ENCODE measurements at regions not wholly inside any gene's neighbourhood (a gene's known extent, or its start where the extent isn't known, plus 50 kb on each side); places are given as distances from the start of the nearest gene placed in this dataset.
"Not testable (repeated sequence)": the region's sequence is repeated elsewhere in the genome, so short reads cannot be mapped to it uniquely, and the experiment has no call there.

- Histone ChIP-seq H3K4me1 (no peaks in the 10 kb centered on the region), H3K27ac (no peak overlapping the region), H3K4me3 (no peak overlapping the region), H3K27me3 (no peaks in the 10 kb centered on the region), H3K36me3 (no peaks in the 10 kb centered on the region), H3K9me3 (no peaks in the 10 kb centered on the region)
- no peak for TF ChIP-seq POLR2AphosphoS5 (IDR thresholded peaks at IDR 0.05; ENCODE audit: insufficient read depth in 1 of 2, low read depth in 1 of 2)
- TF ChIP-seq POLR2A (IDR thresholded peaks at IDR 0.05), result no peak
- no peak for TF ChIP-seq CTCF (IDR thresholded peaks at IDR 0.05)
- intact Hi-C loops (cut with DNase I), result no loop called here
- no peak for DNase-seq (ENCODE audit: extremely low spot score in 2 of 2)
Observed at GRCh38 chr7:109460296-109460695, 890.6 kb downstream of the DNAJB9 start.

- TF ChIP-seq CTCF (IDR thresholded peaks at IDR 0.05), result no peak
- Histone ChIP-seq H3K9me3 (no peaks in the 10 kb centered on the region), H3K4me1 (no peaks in the 10 kb centered on the region), H3K27ac (no peak overlapping the region), H3K4me3 (no peak overlapping the region), H3K27me3 (no peaks in the 10 kb centered on the region), H3K36me3 (no peaks in the 10 kb centered on the region)
- intact Hi-C loops (cut with DNase I), result no loop called here
- no peak for DNase-seq (ENCODE audit: extremely low spot score in 2 of 2)
Observed at GRCh38 chr7:109462171-109462570, 892.5 kb downstream of the DNAJB9 start.

DNA sequence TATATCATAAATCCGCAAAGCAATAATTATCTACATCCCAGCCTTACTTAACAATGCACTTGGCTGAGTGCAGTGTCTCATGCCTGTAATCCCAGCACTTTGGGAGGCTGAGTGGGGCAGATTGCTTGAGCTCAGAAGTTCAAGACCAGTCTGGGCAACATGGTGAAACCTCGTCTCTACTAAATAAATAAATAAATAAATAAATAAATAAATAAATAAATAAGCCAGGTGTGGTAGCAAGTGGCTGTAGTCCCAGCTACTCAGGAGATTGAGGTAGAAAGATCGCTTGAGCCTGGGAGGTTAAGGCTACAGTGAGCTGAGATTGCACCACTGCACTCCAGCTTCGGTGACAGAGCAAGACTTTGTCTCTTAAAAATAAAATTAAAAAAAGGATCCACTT is 898.1 kb downstream of the DNAJB9 start:
- H3K27ac ChIP-seq; intact Hi-C loops (cut with DNase I); H3K9me3 ChIP-seq; H3K4me1 ChIP-seq; H3K36me3 ChIP-seq; H3K4me3 ChIP-seq; DNase-seq (ENCODE audit: extremely low spot score in 2 of 2); H3K27me3 ChIP-seq: not testable (repeated sequence)

GRCh38 chr7:109473172-109473571 is 903.5 kb downstream of the DNAJB9 start:
- H3K4me3 ChIP-seq, result no peak overlapping the region
- intact Hi-C loops (cut with DNase I), result no loop called here
- no peaks in the 10 kb centered on the region for H3K9me3 ChIP-seq
- H3K36me3 ChIP-seq, result no peaks in the 10 kb centered on the region
- no peaks in the 10 kb centered on the region for H3K4me1 ChIP-seq
- TF ChIP-seq CTCF (IDR thresholded peaks at IDR 0.05), result no peak
- no peak for TF ChIP-seq POLR2A (IDR thresholded peaks at IDR 0.05)
- TF ChIP-seq POLR2AphosphoS5 (IDR thresholded peaks at IDR 0.05; ENCODE audit: insufficient read depth in 1 of 2, low read depth in 1 of 2), result no peak
- no peaks in the 10 kb centered on the region for H3K27me3 ChIP-seq
- H3K27ac ChIP-seq, result no peak overlapping the region
- DNase-seq (ENCODE audit: extremely low spot score in 2 of 2), result no peak

DNA sequence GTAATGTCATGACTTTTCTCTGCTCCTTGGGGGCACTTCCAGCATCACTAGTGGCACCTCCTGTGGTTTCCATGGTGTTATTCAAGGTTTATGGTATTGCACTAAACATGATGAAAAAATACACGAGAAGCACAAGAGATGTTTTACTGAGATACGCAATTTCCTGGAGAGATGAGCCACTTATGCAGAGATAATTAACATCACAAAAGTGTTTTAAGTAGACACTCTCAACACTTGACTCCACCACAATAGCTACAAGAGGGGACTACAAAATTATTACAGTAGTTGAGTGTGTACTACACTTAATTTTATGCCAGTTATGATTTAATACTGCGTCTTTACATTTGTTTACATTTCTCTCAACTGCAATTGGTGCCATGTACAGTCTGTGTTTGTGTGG is 906.7 kb downstream of the DNAJB9 start:
- no peaks in the 10 kb centered on the region for H3K9me3 ChIP-seq
- no peak for TF ChIP-seq CTCF (IDR thresholded peaks at IDR 0.05)
- no peaks in the 10 kb centered on the region for H3K4me1 ChIP-seq
- no peak overlapping the region for H3K4me3 ChIP-seq
- intact Hi-C loops (cut with DNase I), result no loop called here
- H3K27me3 ChIP-seq, result no peaks in the 10 kb centered on the region
- no peak for DNase-seq (ENCODE audit: extremely low spot score in 2 of 2)
- H3K27ac ChIP-seq, result no peak overlapping the region
- no peaks in the 10 kb centered on the region for H3K36me3 ChIP-seq

GRCh38 chr7:109479388-109479787 is 909.7 kb downstream of the DNAJB9 start:
- no peaks in the 10 kb centered on the region for H3K27me3 ChIP-seq
- no peak for TF ChIP-seq CTCF (IDR thresholded peaks at IDR 0.05)
- no peak for TF ChIP-seq POLR2A (IDR thresholded peaks at IDR 0.05)
- TF ChIP-seq POLR2AphosphoS5 (IDR thresholded peaks at IDR 0.05; ENCODE audit: insufficient read depth in 1 of 2, low read depth in 1 of 2), result no peak
- no peaks in the 10 kb centered on the region for H3K36me3 ChIP-seq
- intact Hi-C loops (cut with DNase I), result no loop called here
- DNase-seq (ENCODE audit: extremely low spot score in 2 of 2), result no peak
- H3K27ac ChIP-seq, result no peak overlapping the region
- H3K9me3 ChIP-seq, result no peaks in the 10 kb centered on the region
- H3K4me1 ChIP-seq, result no peaks in the 10 kb centered on the region
- H3K4me3 ChIP-seq, result no peak overlapping the region

DNA sequence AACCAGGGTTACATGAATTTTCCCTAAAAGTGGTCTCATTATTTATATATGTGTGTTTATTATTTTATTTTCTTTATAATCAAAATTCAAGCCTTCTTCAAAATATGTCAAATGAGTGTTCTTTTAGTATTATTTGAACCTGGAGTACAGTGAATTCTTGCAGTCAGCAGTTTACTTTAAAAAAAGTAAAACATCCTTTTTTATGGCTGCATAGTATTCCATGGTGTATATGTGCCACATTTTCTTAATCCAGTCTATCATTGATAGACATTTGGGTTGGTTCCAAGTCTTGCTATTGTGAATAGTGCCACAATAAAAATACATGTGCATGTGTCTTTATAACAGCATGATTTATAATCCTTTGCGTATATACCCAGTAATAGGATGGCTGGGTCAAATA is 920.9 kb downstream of the DNAJB9 start:
- DNase-seq (ENCODE audit: extremely low spot score in 2 of 2); intact Hi-C loops (cut with DNase I); H3K4me3 ChIP-seq; H3K27me3 ChIP-seq; H3K9me3 ChIP-seq; H3K36me3 ChIP-seq; H3K27ac ChIP-seq; H3K4me1 ChIP-seq: not testable (repeated sequence)
